Activated CD8-positive, alpha-beta memory T cell treated with anti-CD3 and anti-CD28 coated beads, Interleukin-2, amount 10 ng/mL, durations not matched to agents 7 days and 5 days (primary cell): ENCODE measurements at regions not wholly inside any gene's neighbourhood (a gene's known extent, or its start where the extent isn't known, plus 50 kb on each side); places are given as distances from the start of the nearest gene placed in this dataset.

Experiments
- ATAC-seq: fragments of 150-1000 bp; cut with Tn5 transposase; one replicate; pipeline ENCODE4 v1.10.0; 2021; ENCODE audit warnings: moderate library complexity
- CTCF ChIA-PET: fragments of 350-600 bp; sonication (Branson Sonifier 250); formaldehyde crosslinking; loops from one replicate; lab custom pipeline; 2021; ENCODE audit warnings: antibody characterized with exemption; lab: Charles Lee
- DNase-seq: peaks from one replicate; pipeline ENCODE4 v3.0.0-alpha.2; 2020
- H3K27ac Mint-ChIP-seq: one replicate; pipeline ENCODE4 v1.8.0; 2021; ENCODE audit warnings: mild to moderate bottlenecking, mixed read lengths
- H3K27me3 Mint-ChIP-seq: one replicate; pipeline ENCODE4 v1.8.0; 2021; ENCODE audit warnings: mixed read lengths
- H3K36me3 Mint-ChIP-seq: one replicate; pipeline ENCODE4 v1.8.0; 2021; ENCODE audit warnings: mild to moderate bottlenecking, mixed read lengths
- H3K4me1 Mint-ChIP-seq: one replicate; pipeline ENCODE4 v1.8.0; 2021; ENCODE audit warnings: mixed read lengths
- H3K4me3 Mint-ChIP-seq: one replicate; pipeline ENCODE4 v1.8.0; 2021; ENCODE audit warnings: mild to moderate bottlenecking, moderate library complexity, mixed read lengths
- H3K9me3 Mint-ChIP-seq: one replicate; pipeline ENCODE4 v1.8.0; 2022; ENCODE audit warnings: low read depth, mixed read lengths

- ATAC-seq, result no peak
Observed at GRCh38 chr10:35696392-35697287, 54.5 kb upstream of the FZD8 start.

GRCh38 chr10:35693800-35694199 is 51.7 kb upstream of the FZD8 start:
- no peak overlapping the region for H3K4me3 Mint-ChIP-seq
- ATAC-seq, result no peak
- CTCF ChIA-PET, result no interaction called here

More at GRCh38 chr10:35696392-35697287, 54.5 kb upstream of the FZD8 start:
- no peaks in the 10 kb centered on the region for H3K4me1 Mint-ChIP-seq
- DNase-seq, result no peak
- H3K27me3 Mint-ChIP-seq, result no peaks in the 10 kb centered on the region
- H3K9me3 Mint-ChIP-seq, result no peaks in the 10 kb centered on the region
- H3K27ac Mint-ChIP-seq, result no peak overlapping the region
- no peak overlapping the region for H3K4me3 Mint-ChIP-seq
- CTCF ChIA-PET, result no interaction called here
- no peaks in the 10 kb centered on the region for H3K36me3 Mint-ChIP-seq

More at GRCh38 chr10:35693800-35694199, 51.7 kb upstream of the FZD8 start:
- DNase-seq, result no peak
- Mint-ChIP-seq H3K36me3 (no peaks in the 10 kb centered on the region), H3K9me3 (no peaks in the 10 kb centered on the region), H3K27ac (no peak overlapping the region), H3K27me3 (no peaks in the 10 kb centered on the region), H3K4me1 (no peaks in the 10 kb centered on the region)
